ENCODE measurements at regions not wholly inside any gene's neighbourhood (a gene's known extent, or its start where the extent isn't known, plus 50 kb on each side); places are given as distances from the start of the nearest gene placed in this dataset.
"Not testable (repeated sequence)": the region's sequence is repeated elsewhere in the genome, so short reads cannot be mapped to it uniquely, and the experiment has no call there.

GRCh38 chr2:144625226-144625625, 105.3 kb upstream of the ZEB2 start:
- H3K9me3 ChIP-seq (ENCODE audit: low read depth): no peaks in the 10 kb centered on the region
- no peak for TF ChIP-seq CTCF (IDR thresholded peaks at IDR 0.05; ENCODE audit: low read depth, low read length)
- no peaks in the 10 kb centered on the region for H3K4me1 ChIP-seq (ENCODE audit: low read depth)
- H3K27me3 ChIP-seq: no peaks in the 10 kb centered on the region
- no peaks in the 10 kb centered on the region for H3K36me3 ChIP-seq
- no peak overlapping the region for H3K4me3 ChIP-seq
- no peak overlapping the region for H3K27ac ChIP-seq
- DNase-seq (ENCODE audit: low read depth in 1 of 2, low spot score in 1 of 2): no peak

GRCh38 chr2:144624451-144624850, 104.5 kb upstream of the ZEB2 start:
- H3K9me3 ChIP-seq (ENCODE audit: low read depth): no peaks in the 10 kb centered on the region
- no peaks in the 10 kb centered on the region for H3K27me3 ChIP-seq
- TF ChIP-seq CTCF (IDR thresholded peaks at IDR 0.05; ENCODE audit: low read depth, low read length): no peak
- H3K4me3 ChIP-seq: no peak overlapping the region
- DNase-seq (ENCODE audit: low read depth in 1 of 2, low spot score in 1 of 2): no peak
- H3K36me3 ChIP-seq: no peaks in the 10 kb centered on the region
- no peak overlapping the region for H3K27ac ChIP-seq
- H3K4me1 ChIP-seq (ENCODE audit: low read depth): no peaks in the 10 kb centered on the region

- H3K4me1 ChIP-seq (ENCODE audit: low read depth); H3K27me3 ChIP-seq; H3K36me3 ChIP-seq; H3K27ac ChIP-seq; H3K9me3 ChIP-seq (ENCODE audit: low read depth); DNase-seq (ENCODE audit: low read depth in 1 of 2, low spot score in 1 of 2); H3K4me3 ChIP-seq: not testable (repeated sequence)
These were observed 102.5 kb upstream of the ZEB2 start for GRCh38 chr2:144622373-144622772.

GRCh38 chr2:144621266-144621665, 101.3 kb upstream of the ZEB2 start:
- Histone ChIP-seq H3K36me3 (no peaks in the 10 kb centered on the region), H3K4me3 (no peak overlapping the region), H3K27ac (no peak overlapping the region), H3K4me1 (ENCODE audit: low read depth) (no peaks in the 10 kb centered on the region), H3K9me3 (ENCODE audit: low read depth) (no peaks in the 10 kb centered on the region), H3K27me3 (no peaks in the 10 kb centered on the region)
- TF ChIP-seq CTCF (IDR thresholded peaks at IDR 0.05; ENCODE audit: low read depth, low read length): no peak
- no peak for DNase-seq (ENCODE audit: low read depth in 1 of 2, low spot score in 1 of 2)

- no peak for TF ChIP-seq CTCF (IDR thresholded peaks at IDR 0.05; ENCODE audit: low read depth, low read length)
- no peaks in the 10 kb centered on the region for H3K4me1 ChIP-seq (ENCODE audit: low read depth)
- DNase-seq (ENCODE audit: low read depth in 1 of 2, low spot score in 1 of 2): no peak
These were observed 99.8 kb upstream of the ZEB2 start for GRCh38 chr2:144619760-144620159.

GRCh38 chr2:144617171-144617570, 97.3 kb upstream of the ZEB2 start:
- H3K4me1 ChIP-seq (ENCODE audit: low read depth); H3K27ac ChIP-seq; DNase-seq (ENCODE audit: low read depth in 1 of 2, low spot score in 1 of 2); H3K36me3 ChIP-seq; H3K27me3 ChIP-seq; H3K9me3 ChIP-seq (ENCODE audit: low read depth); H3K4me3 ChIP-seq: not testable (repeated sequence)

More at GRCh38 chr2:144619760-144620159, 99.8 kb upstream of the ZEB2 start:
- H3K27me3 ChIP-seq: no peaks in the 10 kb centered on the region
- no peaks in the 10 kb centered on the region for H3K9me3 ChIP-seq (ENCODE audit: low read depth)
- H3K4me3 ChIP-seq: no peak overlapping the region
- no peaks in the 10 kb centered on the region for H3K36me3 ChIP-seq
- no peak overlapping the region for H3K27ac ChIP-seq
